ENCODE measurements at regions not wholly inside any gene's neighbourhood (a gene's known extent, or its start where the extent isn't known, plus 50 kb on each side); places are given as distances from the start of the nearest gene placed in this dataset.

DNA sequence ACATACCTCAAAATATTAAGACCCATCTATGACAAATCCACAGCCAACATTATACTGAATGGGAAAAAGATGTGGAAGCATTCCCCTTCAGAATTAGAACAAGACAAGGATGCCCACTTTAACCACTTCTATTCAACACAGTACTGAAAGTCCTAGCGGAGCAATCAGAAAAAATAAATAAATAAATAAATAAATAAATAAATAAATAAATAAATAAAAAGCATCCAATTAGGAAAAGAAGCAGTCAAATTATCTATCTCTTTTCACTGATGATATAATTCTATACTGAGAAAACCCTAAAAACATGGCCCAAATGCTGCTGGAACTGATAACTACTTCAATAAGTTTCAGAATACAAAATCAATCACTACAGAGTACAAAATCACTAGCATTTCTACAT, 67.5 kb downstream of the PRR32 start:
- DNase-seq (ENCODE audit: missing footprints), result no peak
- no peak for ATAC-seq
- intact Hi-C loops (cut with DNase I), result no loop called here

- intact Hi-C loops (cut with DNase I), result no loop called here
- DNase-seq (ENCODE audit: missing footprints) (no peak), ATAC-seq (peak; percentile 59)
Observed at GRCh38 chrX:126900937-126901336, 81.4 kb downstream of the PRR32 start.

- intact Hi-C loops (cut with DNase I), result no loop called here
- DNase-seq (ENCODE audit: missing footprints), result no peak
- ATAC-seq, result no peak
Observed at GRCh38 chrX:126929071-126929470, 109.5 kb downstream of the PRR32 start.

GRCh38 chrX:126967225-126967624, 147.7 kb downstream of the PRR32 start:
- DNase-seq (ENCODE audit: missing footprints) (no peak), ATAC-seq (no peak)
- intact Hi-C loops (cut with DNase I), result no loop called here

- ATAC-seq (no peak), DNase-seq (ENCODE audit: missing footprints) (no peak)
- intact Hi-C loops (cut with DNase I), result loop anchor here (10.0 kb wide), 1 partner anchor 53 kb away; no protein-coding TSS in a partner anchor
Observed at GRCh38 chrX:126982158-126982557, 162.6 kb downstream of the PRR32 start.

DNA sequence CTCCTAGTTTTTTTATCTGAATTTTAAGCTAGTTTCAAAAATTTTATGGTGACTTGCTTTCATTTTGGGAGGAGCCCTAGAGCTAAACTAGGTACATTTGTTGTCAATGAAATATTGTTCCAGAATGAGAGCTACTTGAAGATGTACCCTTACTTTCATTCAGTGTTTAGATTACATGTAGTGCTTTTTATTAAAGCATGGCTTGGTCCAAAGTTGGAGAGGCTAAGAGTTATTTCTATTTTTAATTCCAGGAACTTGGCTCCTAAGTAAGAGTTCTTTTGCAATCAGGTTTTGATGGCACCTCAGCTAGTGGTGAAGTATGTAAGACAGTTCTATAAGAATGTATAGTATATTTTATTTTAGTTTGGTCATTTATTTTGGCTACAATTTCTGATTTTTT, 165.5 kb downstream of the PRR32 start:
- intact Hi-C loops (cut with DNase I), result loop anchor here (5.0 to 10.0 kb wide), 2 partner anchors 50 to 163 kb away; no protein-coding TSS in a partner anchor
- DNase-seq (ENCODE audit: missing footprints), result no peak
- peak; percentile 34 for ATAC-seq

DNA sequence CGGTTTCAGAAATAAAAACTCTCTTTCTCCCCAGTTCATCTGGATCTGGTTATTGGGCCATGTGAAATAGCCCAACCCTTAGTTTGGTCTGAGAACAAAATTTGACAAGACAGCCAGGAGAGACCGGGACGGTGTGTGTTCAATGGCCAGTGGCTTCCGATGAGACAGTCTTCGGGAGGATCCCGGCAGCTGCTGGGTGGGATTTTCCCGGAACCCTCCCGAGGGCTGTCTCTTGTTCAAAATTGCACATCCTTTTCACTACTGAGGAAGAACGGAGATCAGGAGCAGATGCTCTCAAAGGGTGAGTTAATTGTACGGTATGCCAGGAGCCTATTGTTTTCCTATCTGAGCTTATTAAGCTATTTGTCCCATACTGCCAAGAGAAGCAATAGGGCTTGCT, 166.5 kb downstream of the PRR32 start:
- ATAC-seq (no peak), DNase-seq (ENCODE audit: missing footprints) (no peak)
- intact Hi-C loops (cut with DNase I), result loop anchor here (5.0 to 10.0 kb wide), 2 partner anchors 49 to 164 kb away; no protein-coding TSS in a partner anchor

GRCh38 chrX:126994032-126994600, 174.6 kb downstream of the PRR32 start:
- intact Hi-C loops (cut with DNase I), result no loop called here
- no peak for ATAC-seq
- DNase-seq (ENCODE audit: missing footprints), result no peak

DNA sequence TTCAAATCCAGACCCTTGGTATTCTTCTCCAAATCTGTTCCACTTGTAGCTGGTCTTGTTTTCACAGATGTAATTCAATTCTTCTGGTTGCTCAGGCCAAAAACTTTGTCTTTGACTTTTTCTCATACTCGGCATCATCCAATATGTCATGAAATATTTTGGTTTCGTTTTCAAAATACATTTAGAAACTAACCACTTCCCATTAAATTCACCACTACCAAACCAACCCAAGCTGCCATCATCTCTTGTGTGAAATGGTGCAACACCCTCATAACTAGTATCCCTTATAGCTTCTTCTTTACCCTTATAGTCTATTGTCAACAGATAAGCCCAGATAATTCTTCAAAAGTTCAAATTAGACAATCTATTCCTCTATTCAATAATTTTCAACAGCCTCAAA, 192.1 kb downstream of the PRR32 start:
- intact Hi-C loops (cut with DNase I), result no loop called here
- DNase-seq (ENCODE audit: missing footprints) (no peak), ATAC-seq (no peak)

DNA sequence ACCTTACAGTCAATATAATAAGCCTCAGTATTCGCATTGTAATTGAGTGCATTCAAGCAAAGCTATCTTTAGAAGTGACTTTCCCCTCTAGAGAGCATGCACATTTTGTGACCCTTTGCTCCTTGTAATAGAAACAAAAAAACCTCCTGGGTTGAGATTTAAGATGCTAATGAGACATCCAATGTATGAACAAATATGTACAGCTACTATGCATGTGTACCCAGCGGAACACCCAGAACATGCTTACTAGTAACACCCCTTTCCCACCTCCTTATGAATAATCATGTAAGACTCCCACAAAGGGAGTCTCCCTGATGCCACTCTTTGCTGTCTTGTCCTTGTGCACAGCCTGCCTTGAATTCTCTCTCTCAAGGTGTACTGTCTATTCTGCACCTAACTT, 205.5 kb downstream of the PRR32 start:
- no peak for ATAC-seq
- intact Hi-C loops (cut with DNase I), result no loop called here
- no peak for DNase-seq (ENCODE audit: missing footprints)

- ATAC-seq, result peak; percentile 95
- DNase-seq (ENCODE audit: missing footprints), result no peak
- intact Hi-C loops (cut with DNase I), result loop anchor here (2.0 to 10.0 kb wide), 2 partner anchors 45 to 209 kb away; no protein-coding TSS in a partner anchor
Observed at GRCh38 chrX:127030016-127030748, 210.7 kb downstream of the PRR32 start.

GRCh38 chrX:127037159-127037558, 217.6 kb downstream of the PRR32 start:
- ATAC-seq (no peak), DNase-seq (ENCODE audit: missing footprints) (no peak)
- intact Hi-C loops (cut with DNase I), result loop anchor here (10.0 kb wide), 1 partner anchor 52 kb away; no protein-coding TSS in a partner anchor

DNA sequence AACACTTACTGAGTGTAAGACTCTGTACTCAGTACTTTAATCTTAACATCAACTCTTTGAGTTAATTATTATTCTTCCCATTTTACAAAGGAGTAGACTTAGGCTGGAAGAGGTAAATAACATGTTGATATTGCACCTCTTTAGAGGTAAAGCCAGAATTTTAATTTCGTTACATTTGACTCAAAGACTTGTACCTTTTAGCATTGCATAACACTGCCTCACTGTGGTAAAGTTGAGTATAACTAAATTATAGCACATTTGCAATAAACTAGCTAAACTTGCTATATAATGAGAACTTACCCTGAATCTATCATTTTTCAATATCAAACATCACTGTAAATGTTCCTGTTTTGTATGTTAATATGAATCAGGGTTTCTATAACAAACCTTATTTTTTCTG, 218.5 kb downstream of the PRR32 start:
- intact Hi-C loops (cut with DNase I), result loop anchor here (10.0 kb wide), 1 partner anchor 53 kb away; no protein-coding TSS in a partner anchor
- ATAC-seq, result no peak
- DNase-seq (ENCODE audit: missing footprints), result no peak

GRCh38 chrX:127057891-127058619, 238.5 kb downstream of the PRR32 start:
- DNase-seq (ENCODE audit: missing footprints), result no peak
- ATAC-seq, result peak; percentile 46
- intact Hi-C loops (cut with DNase I), result no loop called here

DNA sequence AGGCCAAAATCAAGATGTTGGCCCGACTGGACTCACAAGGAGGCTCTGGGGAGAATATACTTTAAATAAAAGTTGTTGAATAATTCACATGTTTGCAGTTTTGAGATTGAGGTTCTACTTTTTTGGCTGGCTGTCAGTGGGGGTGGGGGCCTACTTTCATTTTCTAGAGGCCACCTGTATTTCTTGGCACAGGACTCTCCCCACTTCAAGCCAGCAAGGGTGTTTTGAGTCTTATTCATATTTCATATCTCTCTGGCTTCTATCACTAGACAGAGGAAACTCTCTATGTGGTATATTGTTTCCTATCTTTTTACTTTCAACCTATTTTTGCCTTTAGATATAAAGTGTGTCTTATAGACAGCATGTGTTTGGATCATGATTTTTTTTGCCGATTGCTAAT, 266.4 kb downstream of the PRR32 start:
- DNase-seq (ENCODE audit: missing footprints) (peak; percentile 2), ATAC-seq (no peak)
- intact Hi-C loops (cut with DNase I), result no loop called here

DNA sequence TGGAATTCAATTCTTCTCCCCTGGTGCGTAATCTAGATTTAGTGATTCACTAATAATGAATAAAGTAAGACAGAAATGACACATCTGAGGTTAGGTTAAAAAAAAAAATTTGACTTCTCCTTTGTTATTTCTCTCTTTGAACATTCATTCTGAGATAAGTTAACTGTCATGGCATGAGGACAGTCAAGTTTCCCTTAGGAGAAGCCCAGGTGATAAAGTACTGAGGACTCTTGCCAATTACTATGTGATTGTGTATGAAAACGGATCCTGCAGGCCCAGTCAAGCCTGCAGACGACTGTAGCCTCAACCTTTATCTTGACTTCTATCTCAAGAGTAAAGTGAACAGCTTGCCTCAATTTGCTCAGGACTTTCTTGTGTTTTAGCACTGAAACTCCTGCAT, 293.2 kb downstream of the PRR32 start:
- intact Hi-C loops (cut with DNase I), result no loop called here
- ATAC-seq (no peak), DNase-seq (ENCODE audit: missing footprints) (no peak)

- intact Hi-C loops (cut with DNase I), result no loop called here
- DNase-seq (ENCODE audit: missing footprints) (no peak), ATAC-seq (no peak)
Observed at GRCh38 chrX:127124871-127125270, 305.3 kb downstream of the PRR32 start.

GRCh38 chrX:127128282-127128681, 308.8 kb downstream of the PRR32 start:
- intact Hi-C loops (cut with DNase I), result no loop called here
- no peak for DNase-seq (ENCODE audit: missing footprints)
- peak; percentile 13 for ATAC-seq

- ATAC-seq (no peak), DNase-seq (ENCODE audit: missing footprints) (no peak)
- intact Hi-C loops (cut with DNase I), result no loop called here
Observed at GRCh38 chrX:127129510-127129909, 310.0 kb downstream of the PRR32 start.

- ATAC-seq, result no peak
- intact Hi-C loops (cut with DNase I), result no loop called here
Observed at GRCh38 chrX:127138218-127138617, 318.7 kb downstream of the PRR32 start.

More at GRCh38 chrX:127138218-127138617, 318.7 kb downstream of the PRR32 start:
- DNase-seq (ENCODE audit: missing footprints), result no peak

Measured in Right ventricle myocardium inferior (tissue), 1 donor.